Naive thymus-derived CD8-positive, alpha-beta T cell (primary cell): ENCODE measurements at regions not wholly inside any gene's neighbourhood (a gene's known extent, or its start where the extent isn't known, plus 50 kb on each side); places are given as distances from the start of the nearest gene placed in this dataset.
"Not testable (repeated sequence)": the region's sequence is repeated elsewhere in the genome, so short reads cannot be mapped to it uniquely, and the experiment has no call there.

Experiments used
- ATAC-seq, 2 donors: fragments of 150-1000 bp; cut with Tn5 transposase in 1 of 2; sonication (Bioruptor Pico), chemical (Tn5 transposase) in 1 of 2; 1 replicate in 1 of 2; 2 replicates in 1 of 2; pipeline ENCODE4 v1.10.0; 2021; ENCODE audit warnings: mild to moderate bottlenecking in 2 of 2, moderate library complexity in 2 of 2
- POLR2A ChIA-PET: fragments of 350-600 bp; sonication (Branson Sonifier 250); formaldehyde crosslinking; loops from one replicate; lab custom pipeline; 2021; ENCODE audit warnings: antibody characterized with exemption; lab: Charles Lee
- DNase-seq, 10 donors: peaks; one replicate each; pipeline versions ENCODE4 v3.0.0 to v3.0.0-alpha.2; 2020 to 2022
- H3K27ac Mint-ChIP-seq, 10 donors: one replicate each; pipeline ENCODE4 v1.8.0; 2020 to 2022; ENCODE audit warnings: mild to moderate bottlenecking in 10 of 10, mixed read lengths in 10 of 10, moderate library complexity in 4 of 10, inconsistent platforms in 1 of 10
- H3K27me3 Mint-ChIP-seq, 5 donors: one replicate each; pipeline ENCODE4 v1.8.0; 2021 to 2022; ENCODE audit warnings: mixed read lengths in 5 of 5
- H3K36me3 Mint-ChIP-seq, 3 donors: one replicate each; pipeline ENCODE4 v1.8.0; 2020 to 2022; ENCODE audit warnings: mixed read lengths in 3 of 3, mild to moderate bottlenecking in 2 of 3, inconsistent platforms in 1 of 3
- H3K4me1 Mint-ChIP-seq, 4 donors: one replicate each; pipeline ENCODE4 v1.8.0; 2021 to 2022; ENCODE audit warnings: mixed read lengths in 4 of 4
- H3K4me3 Mint-ChIP-seq, 10 donors: one replicate each; pipeline ENCODE4 v1.8.0; 2020 to 2022; ENCODE audit warnings: mild to moderate bottlenecking in 10 of 10, mixed read lengths in 10 of 10, moderate library complexity in 6 of 10, inconsistent platforms in 1 of 10
- H3K9me3 Mint-ChIP-seq, 9 donors: one replicate each; pipeline ENCODE4 v1.8.0; 2020 to 2022; ENCODE audit warnings: mixed read lengths in 9 of 9, mild to moderate bottlenecking in 3 of 9, inconsistent platforms in 1 of 9, moderate library complexity in 1 of 9

DNA sequence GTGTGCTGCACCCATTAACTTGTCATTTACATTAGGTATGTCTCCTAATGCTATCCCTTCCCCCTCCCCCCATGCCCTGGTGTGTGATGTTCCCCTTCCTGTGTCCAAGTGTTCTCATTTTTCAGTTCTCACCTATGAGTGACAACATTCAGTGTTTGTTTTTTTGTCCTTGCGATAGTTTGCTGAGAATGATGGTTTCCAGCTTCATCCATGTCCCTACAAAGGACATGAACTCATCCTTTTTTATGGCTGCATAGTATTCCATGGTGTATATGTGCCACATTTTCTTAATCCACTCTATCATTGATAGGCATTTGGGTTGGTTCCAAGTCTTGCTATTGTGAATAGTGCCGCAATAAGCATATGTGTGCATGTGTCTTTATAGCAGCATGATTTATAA, 316.7 kb downstream of the ACTR3B start:
- POLR2A ChIA-PET, H3K36me3 Mint-ChIP-seq, H3K4me3 Mint-ChIP-seq, H3K9me3 Mint-ChIP-seq, ATAC-seq, H3K4me1 Mint-ChIP-seq, H3K27me3 Mint-ChIP-seq, DNase-seq, H3K27ac Mint-ChIP-seq: not testable (repeated sequence)

DNA sequence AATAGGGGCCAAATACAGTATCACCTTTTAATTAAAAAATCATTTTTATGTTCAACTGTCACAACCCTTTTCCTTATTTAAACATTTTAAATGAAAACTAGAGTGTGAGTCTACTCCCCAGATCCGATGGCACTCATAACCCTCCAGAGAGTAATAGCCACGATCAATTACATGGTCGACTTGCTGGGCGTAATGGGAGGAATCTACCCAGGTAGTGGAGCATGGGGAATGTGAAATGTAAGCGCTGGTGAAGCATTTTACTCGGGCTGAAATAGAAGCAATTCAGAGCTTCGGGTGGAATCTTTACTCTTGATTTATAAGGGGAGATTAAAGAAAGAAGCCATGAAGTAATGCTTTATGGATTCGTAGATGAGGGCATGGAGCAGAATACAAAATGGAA, 321.9 kb downstream of the ACTR3B start:
- Mint-ChIP-seq H3K36me3 (no peaks in the 10 kb centered on the region), H3K4me3 (no peak overlapping the region), H3K27ac (no peak overlapping the region), H3K4me1 (no peaks in the 10 kb centered on the region), H3K27me3 (peaks cover 0 to 11% (median 0%) of the 10 kb centered on the region in 5 donors), H3K9me3 (peaks cover 0 to 4% (median 0%) of the 10 kb centered on the region in 9 donors)
- POLR2A ChIA-PET: no interaction called here
- DNase-seq (no peak), ATAC-seq (no peak)

DNA sequence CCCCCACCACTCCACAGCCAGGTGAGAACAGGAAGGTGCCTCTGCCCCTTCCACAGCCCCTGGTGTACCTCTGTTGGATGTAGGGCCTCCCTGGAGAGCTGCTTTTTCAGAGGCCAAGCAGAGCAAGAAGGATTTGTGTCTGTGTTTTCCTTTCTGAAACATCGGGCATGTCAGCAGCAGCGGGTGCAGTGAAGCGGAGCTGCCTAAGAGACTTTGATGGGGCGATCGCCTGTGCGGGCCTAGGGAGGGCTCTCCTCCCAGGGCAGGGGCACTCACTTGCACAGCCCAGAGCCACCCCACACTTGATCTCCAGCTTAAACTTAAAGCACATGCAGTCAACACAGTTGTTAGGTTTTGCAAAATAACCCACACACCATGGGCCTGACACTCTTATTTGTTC, 324.7 kb downstream of the ACTR3B start:
- Mint-ChIP-seq H3K27ac (no peak overlapping the region), H3K36me3 (no peaks in the 10 kb centered on the region)
- POLR2A ChIA-PET: no interaction called here

DNA sequence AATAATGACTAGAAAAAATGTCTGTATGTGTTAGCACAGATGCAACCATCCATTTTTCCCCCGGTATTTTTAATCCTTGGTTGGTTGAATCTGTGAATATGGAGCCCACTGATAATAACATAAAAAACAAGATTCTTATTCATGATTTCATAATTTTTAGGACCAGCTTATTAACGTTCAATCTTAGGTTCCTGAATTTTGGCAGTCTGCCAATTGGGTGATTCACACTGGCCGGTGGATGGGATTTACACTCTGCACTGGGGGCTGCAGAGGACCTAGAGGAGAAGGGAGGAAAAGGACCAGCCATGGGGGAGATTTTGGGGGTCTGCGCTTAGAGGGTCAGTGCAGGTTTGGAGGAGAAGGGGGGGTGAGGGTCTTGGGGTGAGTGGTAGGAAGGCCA, 327.9 kb downstream of the ACTR3B start:
- peaks cover 0 to 5% (median 0%) of the 10 kb centered on the region in 3 donors for H3K36me3 Mint-ChIP-seq

More for the DNA sequence above, 324.7 kb downstream of the ACTR3B start:
- Mint-ChIP-seq H3K4me3 (no peak overlapping the region), H3K27me3 (peaks cover 0 to 14% (median 0%) of the 10 kb centered on the region in 5 donors), H3K9me3 (peaks cover 0 to 4% (median 0%) of the 10 kb centered on the region in 9 donors), H3K4me1 (no peaks in the 10 kb centered on the region)
- no peak for DNase-seq
- no peak for ATAC-seq

DNA sequence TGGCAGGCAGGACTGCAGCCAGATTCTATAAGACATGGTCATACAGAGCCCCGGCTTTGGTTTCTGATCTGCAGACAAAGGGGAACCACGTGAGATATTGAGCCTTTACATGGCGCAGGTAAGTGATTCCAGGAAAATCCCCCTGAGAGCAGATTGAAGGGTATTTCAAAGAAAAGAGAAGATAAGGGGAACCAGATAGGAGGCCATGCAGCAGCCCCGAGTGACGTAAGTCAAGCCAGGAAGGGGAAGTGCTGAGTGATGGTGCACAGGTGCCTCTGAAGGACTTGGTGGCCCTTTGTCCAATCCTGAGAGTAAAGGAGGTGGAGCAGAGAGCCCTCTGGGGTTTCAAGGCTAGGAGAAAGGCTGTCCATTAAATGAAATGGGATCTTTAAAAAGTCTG, 329.0 kb downstream of the ACTR3B start:
- Mint-ChIP-seq H3K27me3 (peaks cover 0 to 14% (median 0%) of the 10 kb centered on the region in 5 donors), H3K36me3 (peaks cover 0 to 5% (median 0%) of the 10 kb centered on the region in 3 donors), H3K9me3 (peaks cover 0 to 8% (median 2%) of the 10 kb centered on the region in 9 donors), H3K27ac (no peak overlapping the region), H3K4me3 (no peak overlapping the region), H3K4me1 (no peaks in the 10 kb centered on the region)
- POLR2A ChIA-PET: no interaction called here
- ATAC-seq: no peak
- DNase-seq: no peak

More for the DNA sequence above, 327.9 kb downstream of the ACTR3B start:
- H3K4me3 Mint-ChIP-seq: no peak overlapping the region
- no peak for DNase-seq
- no peaks in the 10 kb centered on the region for H3K4me1 Mint-ChIP-seq
- peaks cover 0 to 7% (median 2%) of the 10 kb centered on the region in 9 donors for H3K9me3 Mint-ChIP-seq
- POLR2A ChIA-PET: no interaction called here
- peaks cover 0 to 14% (median 0%) of the 10 kb centered on the region in 5 donors for H3K27me3 Mint-ChIP-seq
- H3K27ac Mint-ChIP-seq: no peak overlapping the region
- ATAC-seq: no peak

DNA sequence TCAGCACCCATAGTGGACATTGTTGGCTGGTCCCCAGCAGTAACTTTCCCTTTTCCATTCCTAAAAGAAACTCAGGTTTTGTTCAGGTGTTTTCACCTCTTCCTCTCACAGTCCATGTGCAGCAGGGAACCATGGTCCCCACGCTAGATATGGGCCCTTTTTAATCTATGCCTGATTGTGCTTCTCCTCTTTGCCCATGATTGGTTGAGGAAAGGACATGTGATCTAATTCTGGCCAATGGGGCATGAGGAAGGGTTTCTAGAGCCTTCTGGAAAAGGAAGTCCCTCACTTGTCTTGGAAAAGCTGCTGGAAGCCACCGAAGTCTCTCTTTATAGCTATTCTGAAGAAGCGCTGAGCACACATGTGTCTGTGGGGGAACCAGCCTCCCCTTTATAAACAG, 330.7 kb downstream of the ACTR3B start:
- peaks cover 0 to 14% (median 2%) of the 10 kb centered on the region in 5 donors for H3K27me3 Mint-ChIP-seq
- no peaks in the 10 kb centered on the region for H3K4me1 Mint-ChIP-seq
- H3K9me3 Mint-ChIP-seq: peaks cover 0 to 18% (median 9%) of the 10 kb centered on the region in 9 donors
- ATAC-seq (no peak), DNase-seq (no peak)
- H3K36me3 Mint-ChIP-seq: peaks cover 0 to 12% (median 0%) of the 10 kb centered on the region in 3 donors
- no peak overlapping the region for H3K27ac Mint-ChIP-seq
- POLR2A ChIA-PET: no interaction called here
- H3K4me3 Mint-ChIP-seq: no peak overlapping the region

DNA sequence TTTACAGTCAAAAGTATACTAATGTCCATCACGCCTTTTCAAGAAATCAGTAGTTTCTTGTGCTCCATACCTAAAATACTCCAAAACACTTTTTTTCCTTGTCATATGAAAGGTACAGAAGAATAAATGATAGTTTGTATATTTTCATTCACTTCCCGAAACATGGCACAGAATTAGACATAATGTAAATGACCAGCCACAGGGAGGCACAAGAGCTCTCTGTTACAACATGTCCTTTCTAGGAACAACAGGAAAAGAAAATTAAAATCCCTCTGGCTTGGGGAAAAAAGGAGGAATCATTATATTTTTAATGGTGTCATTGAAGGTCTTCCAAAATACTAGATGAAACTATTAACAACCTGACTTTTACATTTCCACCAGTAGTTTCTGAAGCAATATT, 331.2 kb downstream of the ACTR3B start:
- ATAC-seq: no peak
- H3K4me3 Mint-ChIP-seq: no peak overlapping the region
- no peaks in the 10 kb centered on the region for H3K4me1 Mint-ChIP-seq
- H3K27me3 Mint-ChIP-seq: peaks cover 0 to 16% (median 2%) of the 10 kb centered on the region in 5 donors
- peaks cover 0 to 22% (median 9%) of the 10 kb centered on the region in 9 donors for H3K9me3 Mint-ChIP-seq
- peaks cover 0 to 12% (median 0%) of the 10 kb centered on the region in 3 donors for H3K36me3 Mint-ChIP-seq
- POLR2A ChIA-PET: no interaction called here
- DNase-seq: no peak
- no peak overlapping the region for H3K27ac Mint-ChIP-seq

DNA sequence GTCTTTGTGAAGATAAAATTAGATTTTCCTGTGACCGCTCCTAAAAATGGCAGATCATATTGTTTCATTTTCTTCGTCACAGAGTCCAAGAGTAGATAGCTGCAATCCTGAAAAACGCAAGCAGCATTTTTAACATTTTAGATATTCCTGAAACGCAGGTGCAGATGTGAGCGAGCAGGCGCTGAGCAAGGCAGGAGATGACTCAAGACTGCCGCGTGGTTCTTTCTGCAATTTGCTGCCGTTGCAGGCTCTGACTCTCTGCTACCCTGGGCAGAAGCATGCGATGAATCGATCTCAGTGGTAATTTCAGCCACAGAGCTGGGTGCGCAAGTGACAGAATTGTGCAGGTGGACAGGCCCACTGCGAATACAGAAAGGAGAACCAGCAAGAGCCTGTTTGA, 331.9 kb downstream of the ACTR3B start:
- ATAC-seq: no peak
- H3K36me3 Mint-ChIP-seq: peaks cover 0 to 12% (median 0%) of the 10 kb centered on the region in 3 donors
- H3K27ac Mint-ChIP-seq: no peak overlapping the region
- POLR2A ChIA-PET: no interaction called here
- H3K9me3 Mint-ChIP-seq: peaks cover 0 to 24% (median 9%) of the 10 kb centered on the region in 9 donors
- no peak overlapping the region for H3K4me3 Mint-ChIP-seq
- H3K27me3 Mint-ChIP-seq: peaks cover 0 to 16% (median 0%) of the 10 kb centered on the region in 5 donors
- H3K4me1 Mint-ChIP-seq: no peaks in the 10 kb centered on the region
- no peak for DNase-seq

DNA sequence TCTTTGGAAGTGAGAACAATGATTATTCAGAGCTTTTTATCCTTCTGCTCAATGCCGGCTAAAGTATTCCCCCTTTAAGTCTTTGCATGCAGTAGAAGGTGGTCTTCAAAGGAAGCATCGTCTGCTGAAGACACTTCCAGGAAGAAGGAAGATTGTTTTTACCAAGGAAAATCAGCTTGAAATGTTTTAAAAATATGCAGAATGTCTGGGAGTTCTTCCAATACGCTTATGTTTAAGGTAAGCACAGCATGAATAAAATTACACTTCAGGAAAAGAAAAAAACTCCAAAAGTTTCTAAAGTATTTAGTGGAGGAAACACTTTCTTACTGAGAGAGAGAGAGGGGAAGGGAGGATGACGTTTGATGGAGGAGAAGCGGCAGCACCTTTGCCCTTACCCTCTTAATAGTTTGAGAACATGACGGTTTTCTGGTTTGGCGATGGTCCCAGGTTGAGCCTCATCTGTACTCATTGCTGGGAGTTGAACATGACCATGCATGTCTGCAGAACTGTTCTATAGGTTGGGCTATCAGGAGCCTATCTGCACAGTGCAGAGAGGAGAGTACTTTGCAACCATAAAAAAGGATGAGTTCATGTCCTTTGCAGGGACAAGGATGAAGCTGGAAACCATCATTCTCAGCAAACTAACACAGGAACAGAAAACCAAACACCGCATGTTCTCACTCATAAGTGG, 338.1 kb downstream of the ACTR3B start:
- ATAC-seq (no peak), DNase-seq (no peak)
- no peak overlapping the region for H3K27ac Mint-ChIP-seq
- no peaks in the 10 kb centered on the region for H3K4me1 Mint-ChIP-seq
- H3K27me3 Mint-ChIP-seq: peaks cover 0 to 16% (median 1%) of the 10 kb centered on the region in 5 donors
- POLR2A ChIA-PET: no interaction called here
- no peak overlapping the region for H3K4me3 Mint-ChIP-seq
- peaks cover 0 to 13% (median 0%) of the 10 kb centered on the region in 3 donors for H3K36me3 Mint-ChIP-seq
- peaks cover 0 to 24% (median 10%) of the 10 kb centered on the region in 9 donors for H3K9me3 Mint-ChIP-seq

DNA sequence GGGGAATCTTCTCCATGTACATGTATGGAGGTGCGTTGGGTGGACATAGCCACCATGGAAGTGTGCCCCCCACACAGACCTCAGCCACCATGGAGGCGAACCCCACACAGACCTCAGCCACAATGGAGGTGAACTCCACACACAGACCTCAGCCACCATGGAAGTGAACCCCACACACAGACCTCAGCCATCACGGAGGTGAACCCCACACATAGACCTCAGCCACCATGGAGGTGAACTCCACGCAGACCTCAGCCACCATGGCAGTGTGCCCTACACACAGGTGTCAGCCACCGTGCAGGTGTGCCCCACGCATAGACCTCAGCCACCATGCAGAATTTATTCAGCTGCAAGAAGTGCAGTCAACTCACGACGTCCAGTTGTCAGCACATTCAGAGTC, 339.7 kb downstream of the ACTR3B start:
- H3K27me3 Mint-ChIP-seq: peaks cover 0 to 13% (median 2%) of the 10 kb centered on the region in 5 donors
- H3K27ac Mint-ChIP-seq: no peak overlapping the region
- no peak for DNase-seq
- ATAC-seq: no peak
- H3K4me3 Mint-ChIP-seq: no peak overlapping the region
- peaks cover 0 to 13% (median 0%) of the 10 kb centered on the region in 3 donors for H3K36me3 Mint-ChIP-seq
- peaks cover 0 to 17% (median 8%) of the 10 kb centered on the region in 9 donors for H3K9me3 Mint-ChIP-seq
- no peaks in the 10 kb centered on the region for H3K4me1 Mint-ChIP-seq
- POLR2A ChIA-PET: no interaction called here

DNA sequence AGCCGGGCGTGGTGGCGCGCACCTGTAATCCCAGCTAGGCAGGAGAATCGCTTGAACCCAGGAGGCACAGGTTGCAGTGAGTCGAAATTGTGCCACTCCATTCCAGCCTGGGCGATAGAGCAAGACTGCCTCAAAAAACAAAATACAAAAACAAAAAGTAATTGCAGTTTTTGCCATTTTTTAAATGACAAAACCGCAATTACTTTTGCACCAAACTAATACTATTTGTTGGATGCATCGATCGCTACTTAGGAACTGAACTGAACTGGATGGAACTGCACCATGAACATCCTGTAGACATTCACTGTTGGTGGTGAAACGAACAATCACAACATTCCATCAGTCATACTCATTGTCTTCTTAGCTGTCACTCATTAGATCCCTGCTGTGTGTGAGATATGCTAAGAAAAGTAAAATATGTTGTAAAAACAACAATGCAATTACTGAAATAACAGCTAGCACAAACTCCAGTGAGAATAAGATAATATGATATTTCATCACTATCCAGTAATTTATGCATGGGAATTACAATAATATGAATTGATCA, 341.2 kb downstream of the ACTR3B start:
- Mint-ChIP-seq H3K4me3 (no peak overlapping the region), H3K27ac (no peak overlapping the region), H3K4me1 (no peaks in the 10 kb centered on the region), H3K36me3 (peaks cover 0 to 6% (median 0%) of the 10 kb centered on the region in 3 donors), H3K27me3 (peaks cover 0 to 8% (median 1%) of the 10 kb centered on the region in 5 donors), H3K9me3 (peaks cover 0 to 10% (median 2%) of the 10 kb centered on the region in 9 donors)
- ATAC-seq (no peak), DNase-seq (no peak)
- POLR2A ChIA-PET: no interaction called here

DNA sequence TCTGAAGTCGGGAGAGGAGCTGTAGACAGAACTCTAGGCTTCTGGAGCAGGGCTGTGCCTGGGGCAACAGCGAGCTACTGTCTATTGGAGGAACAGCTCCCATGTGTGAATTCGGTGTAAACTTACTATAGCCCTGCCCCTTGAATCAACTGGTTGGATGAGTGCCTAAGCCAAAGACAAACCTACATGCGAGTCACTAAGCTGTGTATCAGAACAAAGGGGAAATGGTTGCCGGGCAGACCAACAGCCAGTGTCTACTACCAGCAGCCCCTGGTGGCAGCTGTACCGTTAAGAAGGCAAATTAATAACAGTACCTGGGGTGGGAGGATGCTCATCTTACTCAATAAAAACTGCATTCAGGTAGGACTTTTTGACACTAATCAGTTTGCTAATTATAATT, 343.6 kb downstream of the ACTR3B start:
- ATAC-seq: no peak
- POLR2A ChIA-PET: no interaction called here

DNA sequence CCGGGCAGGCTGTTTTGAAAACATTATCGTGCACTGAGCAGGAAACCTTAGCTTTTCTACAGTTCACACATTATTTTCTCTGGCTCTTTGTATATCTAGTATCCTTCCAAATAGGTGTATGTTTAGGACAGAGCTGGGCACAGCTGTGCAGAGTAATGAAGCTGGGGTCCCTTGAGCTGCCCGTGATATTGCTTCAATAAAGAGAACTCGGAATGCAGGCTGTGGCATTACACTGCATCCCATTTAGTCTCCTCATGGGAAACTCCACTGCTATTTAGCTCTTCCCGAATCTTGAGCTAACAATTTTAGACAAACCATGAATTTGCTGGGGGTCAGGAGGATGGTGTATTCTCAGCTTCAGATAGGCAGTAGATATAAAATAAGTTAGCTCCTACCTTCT, 348.3 kb downstream of the ACTR3B start:
- ATAC-seq: no peak
- H3K9me3 Mint-ChIP-seq: peaks cover 0 to 8% (median 0%) of the 10 kb centered on the region in 9 donors
- peaks cover 0 to 4% (median 0%) of the 10 kb centered on the region in 3 donors for H3K36me3 Mint-ChIP-seq
- no peak overlapping the region for H3K27ac Mint-ChIP-seq
- no peak for DNase-seq
- POLR2A ChIA-PET: no interaction called here
- peaks cover 0 to 7% (median 1%) of the 10 kb centered on the region in 5 donors for H3K27me3 Mint-ChIP-seq
- H3K4me1 Mint-ChIP-seq: no peaks in the 10 kb centered on the region
- no peak overlapping the region for H3K4me3 Mint-ChIP-seq

More for the DNA sequence above, 343.6 kb downstream of the ACTR3B start:
- peaks cover 0 to 6% (median 0%) of the 10 kb centered on the region in 3 donors for H3K36me3 Mint-ChIP-seq
- peaks cover 0 to 8% (median 1%) of the 10 kb centered on the region in 5 donors for H3K27me3 Mint-ChIP-seq
- H3K27ac Mint-ChIP-seq: no peak overlapping the region
- H3K4me1 Mint-ChIP-seq: no peaks in the 10 kb centered on the region
- H3K9me3 Mint-ChIP-seq: peaks cover 0 to 15% (median 2%) of the 10 kb centered on the region in 9 donors
- no peak overlapping the region for H3K4me3 Mint-ChIP-seq
- DNase-seq: no peak
